HG03280 (cell line): ENCODE measurements at regions not wholly inside any gene's neighbourhood (a gene's known extent, or its start where the extent isn't known, plus 50 kb on each side); places are given as distances from the start of the nearest gene placed in this dataset.

Experiments used
- ATAC-seq: cut with Tn5 transposase; IDR thresholded peaks from one replicate; pipeline ENCODE4 v1.9.1; 2021; ENCODE audit warnings: mild to moderate bottlenecking, moderate library complexity; ENCODE audit not compliant: unreplicated experiment

DNA sequence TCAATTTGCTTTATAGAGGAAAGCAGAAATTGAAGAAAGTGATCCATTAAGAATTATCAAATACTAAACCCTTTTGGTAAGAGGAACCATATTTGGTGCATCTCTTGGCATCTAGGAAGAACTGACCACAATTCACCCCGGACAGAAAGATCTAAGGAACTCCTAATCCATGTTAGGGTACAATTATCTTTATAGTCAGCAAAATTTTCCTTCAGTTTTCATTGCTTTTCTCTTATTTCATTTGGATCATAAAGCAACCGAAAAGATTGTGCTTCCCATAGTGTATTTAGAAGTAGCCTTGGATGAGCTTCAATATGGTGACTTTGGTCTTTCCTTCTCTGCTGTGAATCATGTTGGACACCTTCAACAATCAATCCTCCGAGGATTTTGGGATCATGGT lies 50.1 kb upstream of the IGFBP5 start:
- ATAC-seq = no peak
